K562 (cell line): ENCODE measurements at regions not wholly inside any gene's neighbourhood (a gene's known extent, or its start where the extent isn't known, plus 50 kb on each side); places are given as distances from the start of the nearest gene placed in this dataset.

Experiments used
- ATAC-seq: fragments of 200-7000 bp; cut with Tn5 transposase; 3 replicates; pipeline ENCODE4 v1.9.1; 2020; ENCODE audit warnings: moderate library complexity
- BruUV-seq: library from RNA; stranded (reverse); fragments of 400-500 nt; replicated peaks from 2 replicates; lab custom pipeline; 2021; lab: Mats Ljungman, UMichigan
- CTCF ChIA-PET: fragments of 300-600 bp; formaldehyde crosslinking; extraction: SDS; loops from one replicate; lab custom pipeline; 2021; ENCODE audit warnings: low intra/inter-chr PET ratio; lab: Yijun Ruan, JAX
- POLR2A ChIA-PET: fragments of 300-600, 350-650 bp; sonication (Branson Sonifier 250); formaldehyde crosslinking; extraction: SDS; loops from one replicate; lab custom pipeline; 2021; ENCODE audit warnings: antibody characterized with exemption, inconsistent platforms; lab: Yijun Ruan, JAX
- DNase-seq, 4 experiments: peaks; one replicate each; pipeline versions ENCODE4 v3.0.0 to v3.0.0-alpha.2; 2011 to 2018; ENCODE audit warnings: low spot score in 3 of 4, mixed read lengths in 3 of 4; ENCODE audit errors: extremely low read depth in 1 of 4
- FAIRE-seq: peaks from 2 replicates; lab custom pipeline; 2011; peaks lifted over from hg19 to GRCh38; lab: Jason Lieb, UNC
- H2AFZ ChIP-seq: 2 replicates; pipeline ENCODE4 v1.6.0; 2011; ENCODE audit warnings: low read depth, low read length, control low read depth, inconsistent platforms
- H3K27ac ChIP-seq: fragments of 200-600 bp; 3 replicates; pipeline ENCODE4 v1.8.0; 2011; ENCODE audit warnings: low read depth, mild to moderate bottlenecking, control low read depth, inconsistent platforms, low read length, moderate library complexity, mixed read lengths; ENCODE audit errors: extremely low read depth
- H3K27me3 ChIP-seq, 2 experiments: fragments of 300-600 bp in 1 of 2; 2 replicates in 1 of 2; 3 replicates in 1 of 2; pipeline versions ENCODE4 v1.6.0 to v1.8.0; 2011; ENCODE audit warnings: inconsistent platforms in 2 of 2, low read length in 2 of 2, mild to moderate bottlenecking in 1 of 2, mixed read lengths in 1 of 2, moderate library complexity in 1 of 2; ENCODE audit not compliant: control insufficient read depth in 2 of 2, insufficient read depth in 2 of 2
- H3K36me3 ChIP-seq: fragments of 300-600 bp; 3 replicates; pipeline ENCODE4 v1.8.0; 2011; ENCODE audit warnings: mild to moderate bottlenecking, low read length, inconsistent platforms; ENCODE audit not compliant: control insufficient read depth, insufficient read depth
- H3K4me1 ChIP-seq, 2 experiments: fragments of 200-600 bp in 1 of 2; replicated peaks in 1 of 2; 2 replicates in 1 of 2; 3 replicates in 1 of 2; pipeline versions ENCODE4 v1.5.1 to v1.8.0; 2011; ENCODE audit warnings: inconsistent platforms in 2 of 2, low read length in 2 of 2, mild to moderate bottlenecking in 1 of 2, mixed read lengths in 1 of 2, moderate library complexity in 1 of 2; ENCODE audit not compliant: control insufficient read depth in 2 of 2, insufficient read depth in 2 of 2
- H3K4me2 ChIP-seq: 2 replicates; pipeline ENCODE4 v1.6.1; 2011; ENCODE audit warnings: low read length, control low read depth, inconsistent platforms, mixed read lengths; ENCODE audit not compliant: insufficient read depth
- H3K4me3 ChIP-seq: fragments of 200-600 bp; sonication (generic), shearing (Covaris generic); 2 replicates; pipeline ENCODE4 v1.5.1; 2016; ENCODE audit warnings: control low read depth, inconsistent platforms
- H3K79me2 ChIP-seq: fragments of 200-600 bp; 3 replicates; pipeline ENCODE4 v1.8.0; 2011; ENCODE audit warnings: low read length, inconsistent platforms; ENCODE audit not compliant: control insufficient read depth, insufficient read depth
- H3K9ac ChIP-seq, 2 experiments: 2 replicates each; pipeline versions ENCODE4 v1.6.0 to v1.6.1; 2011; ENCODE audit warnings: low read depth in 2 of 2, low read length in 2 of 2, control low read depth in 1 of 2, inconsistent platforms in 1 of 2, mild to moderate bottlenecking in 1 of 2, mixed read lengths in 1 of 2; ENCODE audit not compliant: insufficient read depth in 1 of 2
- H3K9me1 ChIP-seq: one replicate; pipeline ENCODE4 v1.6.0; 2011; ENCODE audit warnings: inconsistent platforms, mild to moderate bottlenecking, low read length, moderate library complexity; ENCODE audit not compliant: control insufficient read depth, insufficient read depth
- H3K9me3 ChIP-seq: replicated peaks from 2 replicates; pipeline ENCODE4 v1.5.1; 2011; ENCODE audit warnings: low read depth, low read length, inconsistent platforms; ENCODE audit not compliant: control insufficient read depth, insufficient read depth
- H4K20me1 ChIP-seq: replicated peaks from 2 replicates; pipeline ENCODE4 v1.6.1; 2011; ENCODE audit warnings: low read length, inconsistent platforms, mixed read lengths; ENCODE audit not compliant: control insufficient read depth, insufficient read depth
- FOSL1 ChIP-seq: fragments of 200-800 bp; sonication (Bioruptor generic); conservative IDR thresholded peaks from 2 replicates; pipeline ENCODE4 v1.6.1; 2016; ENCODE audit warnings: missing genetic modification characterization, missing compliant biosample characterization
- KLF16 ChIP-seq: IDR thresholded peaks from 2 replicates; pipeline ENCODE4 v1.6.1; 2016; ENCODE audit warnings: antibody characterized with exemption
- MECOM ChIP-seq: fragments of 250-450 bp; sonication (Bioruptor Pico); IDR thresholded peaks from 2 replicates; pipeline ENCODE4 v1.8.0; 2022; ENCODE audit warnings: inconsistent platforms
- MIER1 ChIP-seq: fragments of 450-650 bp; IDR thresholded peaks from 2 replicates; pipeline ENCODE4 v1.6.1; 2016; ENCODE audit warnings: antibody characterized with exemption, mild to moderate bottlenecking, low read depth
- NFE2L1 ChIP-seq: fragments of 450-650 bp; IDR thresholded peaks from 2 replicates; pipeline ENCODE4 v1.6.1; 2016; ENCODE audit warnings: missing genetic modification characterization, low read depth, mild to moderate bottlenecking, missing compliant biosample characterization, moderate library complexity, borderline replicate concordance
- NR2C1 ChIP-seq, 2 experiments: fragments of 450-650 bp; IDR thresholded peaks; 2 replicates each; pipeline ENCODE4 v1.6.1; 2017; ENCODE audit warnings: mild to moderate bottlenecking in 2 of 2, antibody characterized with exemption in 1 of 2, inconsistent platforms in 1 of 2, missing compliant biosample characterization in 1 of 2, missing genetic modification characterization in 1 of 2
- PML ChIP-seq: IDR thresholded peaks from 2 replicates; pipeline ENCODE4 v1.6.1; 2012; ENCODE audit warnings: low read length, inconsistent platforms
- RFX5 ChIP-seq: IDR thresholded peaks from 2 replicates; pipeline ENCODE4 v1.6.1; 2011; ENCODE audit warnings: low read depth, mild to moderate bottlenecking, improper control_type of control experiment, low read length
- SETDB1 ChIP-seq: IDR thresholded peaks from one replicate; pipeline ENCODE4 v1.6.1; 2012; ENCODE audit warnings: low read length, control low read depth, inconsistent platforms
- SMC3 ChIP-seq: conservative IDR thresholded peaks from 2 replicates; pipeline ENCODE4 v1.6.1; 2011; ENCODE audit warnings: low read depth, low read length, improper control_type of control experiment; ENCODE audit not compliant: insufficient read depth
- TSC22D4 ChIP-seq: fragments of 450-650 bp; IDR thresholded peaks from 2 replicates; pipeline ENCODE4 v1.6.1; 2016; ENCODE audit warnings: missing genetic modification characterization, missing biosample characterization, control low read depth
- ZNF696 ChIP-seq: fragments of 250-450 bp; sonication (Bioruptor Pico); conservative IDR thresholded peaks from 2 replicates; pipeline ENCODE4 v1.4.0; 2020; ENCODE audit warnings: mild to moderate bottlenecking, moderate library complexity
- ZNF830 ChIP-seq: fragments of 250-450 bp; sonication (Bioruptor Pico); IDR thresholded peaks from 2 replicates; pipeline ENCODE4 v1.5.0; 2021; ENCODE audit warnings: mild to moderate bottlenecking
- WGBS: fragments of 100-300 bp; shearing (Covaris generic); methylation state at CpG from one replicate; pipeline ENCODE4 v1.1.6; 2016; ENCODE audit warnings: low coverage, mixed read lengths; ENCODE audit not compliant: insufficient coverage; ENCODE audit errors: missing lambda C conversion rate; 5-methylcytosine and 5-hydroxymethylcytosine counted together
- in situ Hi-C: fragments of 300-500 bp; cut with MboI; formaldehyde crosslinking; loops from 4 replicates; pipeline ENCODE4 v1.15.0; 2018; ENCODE audit warnings: inconsistent platforms, mixed read lengths
- intact Hi-C: fragments of 100-400 bp; cut with micrococcal nuclease; formaldehyde crosslinking; loops from 2 replicates; pipeline ENCODE4 v1.14.2; 2022
- TF ChIP-seq, protein P1 (sequence below): sonication (generic); formaldehyde crosslinking; IDR thresholded peaks from 2 replicates; pipeline ENCODE4 v1.8.0; 2022; ENCODE audit warnings: missing genetic modification reagents, mild to moderate bottlenecking, borderline replicate concordance
- TF ChIP-seq, protein P2 (sequence below), 2 experiments: fragments of 450-650 bp; IDR thresholded peaks; 2 replicates each; pipeline ENCODE4 v1.6.1; 2018; ENCODE audit warnings: mild to moderate bottlenecking in 2 of 2, low read depth in 1 of 2; ENCODE audit not compliant: partially characterized antibody in 2 of 2

DNA sequence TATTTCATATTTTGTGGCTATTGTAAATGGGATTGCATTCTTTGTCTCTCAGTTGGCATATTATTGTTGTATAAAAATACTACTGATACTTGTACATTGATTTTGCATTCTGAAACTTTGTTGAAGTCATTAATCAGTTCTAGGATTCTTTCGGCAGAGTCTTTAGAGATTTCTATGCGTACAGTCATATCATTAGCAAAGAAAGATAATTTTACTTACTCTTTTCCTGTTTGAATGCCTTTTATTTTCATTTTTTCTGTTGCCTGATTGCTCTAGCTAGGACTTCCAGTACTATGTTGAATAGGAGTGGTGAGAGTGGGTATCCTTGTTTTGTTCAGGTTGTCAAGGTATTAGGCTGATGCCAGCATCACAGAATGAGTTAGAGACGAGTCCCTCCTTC lies 722.0 kb upstream of the PCDH10 start:
- in situ Hi-C loops = no loop called here
- Histone ChIP-seq H3K27me3 (no peaks in the 10 kb centered on the region), H3K36me3 (no peaks in the 10 kb centered on the region), H4K20me1 (no peaks in the 10 kb centered on the region), H3K4me3 (no peak overlapping the region), H3K79me2 (no peaks in the 10 kb centered on the region), H3K4me2 (no peak overlapping the region), H3K4me1 (no peaks in the 10 kb centered on the region), H3K9ac (no peak overlapping the region), H2AFZ (no peak overlapping the region), H3K9me1 (no peaks in the 10 kb centered on the region), H3K27ac (no peak overlapping the region), H3K9me3 (no peaks in the 10 kb centered on the region; the same call in 1 of the 2 replicates)
- CTCF ChIA-PET = no interaction called here
- intact Hi-C loops = no loop called here
- no peak for FAIRE-seq
- DNase-seq = no peak
- POLR2A ChIA-PET = no interaction called here
- ATAC-seq = no peak
- no TSS peak for BruUV-seq
- WGBS = 2% methylated on average over 3 of the region's 3 CpGs
- no peak for TF ChIP-seq FOSL1 (tag)
- no peak for TF ChIP-seq PML
- TF ChIP-seq ZNF696 (CRISPR knock-in tag) = no peak
- no peak for TF ChIP-seq RFX5
- TF ChIP-seq KLF16 = no peak
- TF ChIP-seq TSC22D4 (tag) = no peak
- TF ChIP-seq, protein P1, sequence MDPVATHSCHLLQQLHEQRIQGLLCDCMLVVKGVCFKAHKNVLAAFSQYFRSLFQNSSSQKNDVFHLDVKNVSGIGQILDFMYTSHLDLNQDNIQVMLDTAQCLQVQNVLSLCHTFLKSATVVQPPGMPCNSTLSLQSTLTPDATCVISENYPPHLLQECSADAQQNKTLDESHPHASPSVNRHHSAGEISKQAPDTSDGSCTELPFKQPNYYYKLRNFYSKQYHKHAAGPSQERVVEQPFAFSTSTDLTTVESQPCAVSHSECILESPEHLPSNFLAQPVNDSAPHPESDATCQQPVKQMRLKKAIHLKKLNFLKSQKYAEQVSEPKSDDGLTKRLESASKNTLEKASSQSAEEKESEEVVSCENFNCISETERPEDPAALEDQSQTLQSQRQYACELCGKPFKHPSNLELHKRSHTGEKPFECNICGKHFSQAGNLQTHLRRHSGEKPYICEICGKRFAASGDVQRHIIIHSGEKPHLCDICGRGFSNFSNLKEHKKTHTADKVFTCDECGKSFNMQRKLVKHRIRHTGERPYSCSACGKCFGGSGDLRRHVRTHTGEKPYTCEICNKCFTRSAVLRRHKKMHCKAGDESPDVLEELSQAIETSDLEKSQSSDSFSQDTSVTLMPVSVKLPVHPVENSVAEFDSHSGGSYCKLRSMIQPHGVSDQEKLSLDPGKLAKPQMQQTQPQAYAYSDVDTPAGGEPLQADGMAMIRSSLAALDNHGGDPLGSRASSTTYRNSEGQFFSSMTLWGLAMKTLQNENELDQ = no peak
- no peak for TF ChIP-seq NR2C1 (IDR thresholded peaks at IDR 0.05)
- TF ChIP-seq NR2C1 (tag; IDR thresholded peaks at IDR 0.05) = no peak
- TF ChIP-seq SETDB1 = no peak
- TF ChIP-seq, protein P2, sequence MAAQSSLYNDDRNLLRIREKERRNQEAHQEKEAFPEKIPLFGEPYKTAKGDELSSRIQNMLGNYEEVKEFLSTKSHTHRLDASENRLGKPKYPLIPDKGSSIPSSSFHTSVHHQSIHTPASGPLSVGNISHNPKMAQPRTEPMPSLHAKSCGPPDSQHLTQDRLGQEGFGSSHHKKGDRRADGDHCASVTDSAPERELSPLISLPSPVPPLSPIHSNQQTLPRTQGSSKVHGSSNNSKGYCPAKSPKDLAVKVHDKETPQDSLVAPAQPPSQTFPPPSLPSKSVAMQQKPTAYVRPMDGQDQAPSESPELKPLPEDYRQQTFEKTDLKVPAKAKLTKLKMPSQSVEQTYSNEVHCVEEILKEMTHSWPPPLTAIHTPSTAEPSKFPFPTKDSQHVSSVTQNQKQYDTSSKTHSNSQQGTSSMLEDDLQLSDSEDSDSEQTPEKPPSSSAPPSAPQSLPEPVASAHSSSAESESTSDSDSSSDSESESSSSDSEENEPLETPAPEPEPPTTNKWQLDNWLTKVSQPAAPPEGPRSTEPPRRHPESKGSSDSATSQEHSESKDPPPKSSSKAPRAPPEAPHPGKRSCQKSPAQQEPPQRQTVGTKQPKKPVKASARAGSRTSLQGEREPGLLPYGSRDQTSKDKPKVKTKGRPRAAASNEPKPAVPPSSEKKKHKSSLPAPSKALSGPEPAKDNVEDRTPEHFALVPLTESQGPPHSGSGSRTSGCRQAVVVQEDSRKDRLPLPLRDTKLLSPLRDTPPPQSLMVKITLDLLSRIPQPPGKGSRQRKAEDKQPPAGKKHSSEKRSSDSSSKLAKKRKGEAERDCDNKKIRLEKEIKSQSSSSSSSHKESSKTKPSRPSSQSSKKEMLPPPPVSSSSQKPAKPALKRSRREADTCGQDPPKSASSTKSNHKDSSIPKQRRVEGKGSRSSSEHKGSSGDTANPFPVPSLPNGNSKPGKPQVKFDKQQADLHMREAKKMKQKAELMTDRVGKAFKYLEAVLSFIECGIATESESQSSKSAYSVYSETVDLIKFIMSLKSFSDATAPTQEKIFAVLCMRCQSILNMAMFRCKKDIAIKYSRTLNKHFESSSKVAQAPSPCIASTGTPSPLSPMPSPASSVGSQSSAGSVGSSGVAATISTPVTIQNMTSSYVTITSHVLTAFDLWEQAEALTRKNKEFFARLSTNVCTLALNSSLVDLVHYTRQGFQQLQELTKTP (IDR thresholded peaks at IDR 0.05; ENCODE audit: low read depth in 1 of 2, partially characterized antibody in 2 of 2) = no peak
- no peak for TF ChIP-seq NFE2L1 (tag)
- TF ChIP-seq MECOM (CRISPR knock-in tag) = no peak
- TF ChIP-seq MIER1 = no peak
- no peak for TF ChIP-seq ZNF830 (CRISPR knock-in tag)
- no peak for TF ChIP-seq SMC3
